Subcutaneous abdominal adipose tissue (tissue), 5 donors: ENCODE measurements at regions not wholly inside any gene's neighbourhood (a gene's known extent, or its start where the extent isn't known, plus 50 kb on each side); places are given as distances from the start of the nearest gene placed in this dataset.
"Not testable (repeated sequence)": the region's sequence is repeated elsewhere in the genome, so short reads cannot be mapped to it uniquely, and the experiment has no call there.

Experiments
- H3K27ac ChIP-seq: one replicate; pipeline ENCODE4 v1.7.0; 2013; ENCODE audit warnings: low read depth, mild to moderate bottlenecking, inconsistent platforms, low read length, moderate library complexity
- H3K27me3 ChIP-seq, 5 donors: one replicate each; pipeline ENCODE4 v1.7.0; 2013; ENCODE audit warnings: low read length in 5 of 5, inconsistent platforms in 1 of 5; ENCODE audit not compliant: control insufficient read depth in 5 of 5, insufficient read depth in 4 of 5
- H3K36me3 ChIP-seq, 5 donors: one replicate each; pipeline ENCODE4 v1.7.0; 2013; ENCODE audit warnings: low read length in 5 of 5; ENCODE audit not compliant: control insufficient read depth in 5 of 5, insufficient read depth in 5 of 5
- H3K4me1 ChIP-seq, 5 donors: one replicate each; pipeline ENCODE4 v1.7.0; 2013; ENCODE audit warnings: low read length in 5 of 5, mild to moderate bottlenecking in 3 of 5, moderate library complexity in 1 of 5; ENCODE audit not compliant: control insufficient read depth in 5 of 5, insufficient read depth in 5 of 5
- H3K4me3 ChIP-seq, 5 donors: one replicate each; pipeline ENCODE4 v1.7.0; 2013; ENCODE audit warnings: low read length in 5 of 5, low read depth in 1 of 5
- H3K9ac ChIP-seq, 5 donors: one replicate each; pipeline ENCODE4 v1.7.0; 2013; ENCODE audit warnings: low read length in 5 of 5, mild to moderate bottlenecking in 4 of 5, moderate library complexity in 3 of 5
- H3K9me3 ChIP-seq, 5 donors: one replicate each; pipeline ENCODE4 v1.7.0; 2013; ENCODE audit warnings: low read length in 5 of 5; ENCODE audit not compliant: control insufficient read depth in 5 of 5
- donor health status: healthy.
- donor health status: healthy.
- donor health status: healthy.
- donor health status: healthy.
- donor health status: healthy.

DNA sequence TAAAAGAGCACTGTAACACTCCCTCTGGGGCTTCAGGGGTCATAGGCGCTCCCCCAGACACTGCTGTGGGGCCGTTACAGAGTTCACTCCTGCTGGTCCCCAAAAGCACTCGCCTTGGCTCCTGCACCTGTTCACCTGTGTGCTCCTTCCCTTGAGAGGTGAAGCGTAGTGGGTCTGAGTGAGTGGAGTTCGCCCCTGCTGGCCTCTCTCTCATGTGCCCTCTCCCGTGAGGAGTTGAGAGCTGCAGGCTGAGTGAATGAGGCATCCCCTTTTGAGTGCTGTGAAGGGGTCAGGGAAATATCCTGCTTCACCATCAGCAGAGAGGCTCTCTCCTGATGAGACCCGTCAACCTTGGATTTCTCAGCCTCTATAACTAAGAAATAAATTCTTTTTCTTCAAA is 134.6 kb upstream of the TUT7 start:
- Histone ChIP-seq H3K27me3 (no peaks in the 10 kb centered on the region), H3K4me3 (no peak overlapping the region), H3K27ac (no peak overlapping the region)

DNA sequence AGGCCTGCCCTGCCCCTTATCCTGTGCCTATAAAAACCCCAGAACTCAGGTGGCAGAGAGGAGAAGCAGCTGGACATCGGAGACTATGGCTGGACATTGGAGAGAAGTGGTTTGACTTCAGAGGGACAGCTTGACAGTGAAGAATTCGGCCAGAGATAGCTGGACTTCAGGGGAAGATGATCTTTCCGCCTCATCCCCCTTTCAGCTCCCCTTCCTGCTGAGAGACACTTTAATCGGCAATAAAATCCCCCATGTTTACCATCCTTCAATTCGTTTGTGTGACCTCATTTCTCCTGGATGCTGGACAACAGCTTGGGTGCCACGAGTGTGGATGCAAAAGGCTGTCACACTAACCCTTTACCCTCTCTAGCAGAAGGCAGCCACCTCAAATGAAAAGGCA is 134.1 kb upstream of the TUT7 start:
- peaks cover 0 to 5% (median 4%) of the 10 kb centered on the region in 5 donors for H3K4me1 ChIP-seq
- H3K27me3 ChIP-seq, result no peaks in the 10 kb centered on the region
- H3K27ac ChIP-seq, result no peak overlapping the region
- H3K4me3 ChIP-seq, result no peak overlapping the region
- no peaks in the 10 kb centered on the region for H3K36me3 ChIP-seq
- no peaks in the 10 kb centered on the region for H3K9me3 ChIP-seq
- no peak overlapping the region for H3K9ac ChIP-seq

More for the DNA sequence above, 134.6 kb upstream of the TUT7 start:
- Histone ChIP-seq H3K4me1 (peaks cover 0 to 5% (median 4%) of the 10 kb centered on the region in 5 donors), H3K36me3 (no peaks in the 10 kb centered on the region), H3K9me3 (no peaks in the 10 kb centered on the region), H3K9ac (no peak overlapping the region)

DNA sequence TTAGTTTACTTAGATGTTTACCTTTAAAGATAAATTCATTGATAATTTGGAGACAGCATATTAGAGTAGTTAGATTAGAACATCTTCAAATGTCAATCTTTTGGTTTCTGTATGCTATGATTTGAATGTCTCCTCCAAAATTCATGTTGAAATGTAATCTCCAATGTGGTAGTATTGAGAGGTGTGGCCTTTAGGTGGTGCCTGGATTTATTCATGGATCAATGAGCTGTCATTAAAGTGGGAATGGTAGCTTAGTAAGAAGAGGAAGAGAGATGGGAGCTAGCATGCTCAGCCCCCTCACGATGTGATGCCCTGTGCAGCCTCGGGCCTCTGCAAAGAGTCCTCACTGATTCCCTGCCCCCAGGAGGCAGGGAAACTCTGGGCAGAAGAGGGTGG is 133.6 kb upstream of the TUT7 start:
- H3K27me3 ChIP-seq, result no peaks in the 10 kb centered on the region
- no peak overlapping the region for H3K4me3 ChIP-seq
- H3K9me3 ChIP-seq, result no peaks in the 10 kb centered on the region
- H3K36me3 ChIP-seq, result no peaks in the 10 kb centered on the region
- H3K27ac ChIP-seq, result no peak overlapping the region
- no peak overlapping the region for H3K9ac ChIP-seq
- H3K4me1 ChIP-seq, result peaks cover 0 to 5% (median 4%) of the 10 kb centered on the region in 5 donors

DNA sequence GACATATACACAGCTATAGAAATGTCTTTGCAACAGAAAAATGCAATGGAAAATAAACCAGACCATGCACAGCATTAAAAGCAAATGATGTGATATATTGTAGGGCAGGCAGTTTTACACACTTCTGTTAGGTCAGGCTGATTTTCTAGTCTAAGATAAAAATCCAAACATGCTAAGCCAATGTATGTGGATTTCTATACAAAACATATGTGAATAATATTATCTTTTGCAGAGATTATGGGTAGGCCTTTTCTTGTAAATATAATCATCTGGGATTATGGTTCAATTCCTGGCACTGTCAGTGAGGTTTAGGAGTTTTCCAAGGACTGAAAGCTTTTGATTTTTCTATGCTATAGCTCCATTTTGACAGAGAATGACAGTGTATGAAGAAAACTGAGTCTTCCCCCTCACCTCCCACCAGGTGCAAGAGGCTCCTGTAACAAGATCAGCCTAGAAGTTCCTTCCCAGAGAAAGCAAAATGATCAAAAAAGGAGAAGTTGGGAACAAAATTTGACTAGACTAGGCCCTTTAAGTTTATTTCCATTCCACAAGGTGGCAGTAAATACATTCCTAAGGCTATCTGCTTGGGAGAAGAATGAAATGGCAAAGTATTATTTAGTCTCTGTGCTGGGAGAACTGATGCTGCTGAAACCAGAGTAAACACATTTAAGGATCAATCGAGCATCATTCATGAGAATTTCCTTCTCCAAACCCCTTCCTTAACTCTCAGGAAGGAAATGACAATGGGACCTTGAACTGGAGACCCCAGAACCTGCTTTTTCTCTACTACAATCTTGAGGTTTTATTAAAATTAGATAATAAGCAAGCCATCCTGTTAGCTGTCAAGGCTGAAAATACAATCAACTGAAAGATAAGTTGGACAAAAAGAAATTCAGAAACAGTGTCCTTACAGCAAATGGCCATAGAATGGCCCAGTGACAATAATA is 133.0 kb upstream of the TUT7 start:
- Histone ChIP-seq H3K9ac (no peak overlapping the region), H3K4me1 (peaks cover 0 to 5% (median 4%) of the 10 kb centered on the region in 5 donors)

DNA sequence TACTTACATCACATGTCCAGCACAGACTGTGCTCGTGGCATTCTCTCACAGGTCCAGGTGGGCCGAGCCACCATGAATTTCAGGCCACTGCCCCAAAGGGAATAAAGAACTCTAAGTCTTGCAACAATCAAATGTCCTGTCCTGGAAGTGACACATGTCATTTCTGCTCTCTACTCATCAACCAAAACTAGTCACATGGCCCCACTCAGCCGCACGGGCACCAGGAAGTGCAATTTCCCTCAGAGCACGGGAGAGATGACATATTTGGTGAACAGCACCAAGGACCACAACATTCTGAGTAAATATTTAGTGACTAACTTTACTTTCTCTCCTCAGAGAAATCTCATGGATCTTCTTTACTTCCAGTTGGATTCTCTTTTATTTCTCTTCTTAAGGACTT is 131.1 kb upstream of the TUT7 start:
- Histone ChIP-seq H3K9ac (no peak overlapping the region), H3K4me3 (no peak overlapping the region), H3K27me3 (no peaks in the 10 kb centered on the region), H3K27ac (no peak overlapping the region), H3K9me3 (no peaks in the 10 kb centered on the region), H3K4me1 (peaks cover 0 to 5% (median 4%) of the 10 kb centered on the region in 5 donors), H3K36me3 (no peaks in the 10 kb centered on the region)

More for the DNA sequence above, 133.0 kb upstream of the TUT7 start:
- Histone ChIP-seq H3K27ac (no peak overlapping the region), H3K27me3 (no peaks in the 10 kb centered on the region), H3K9me3 (no peaks in the 10 kb centered on the region), H3K36me3 (no peaks in the 10 kb centered on the region), H3K4me3 (no peak overlapping the region)

DNA sequence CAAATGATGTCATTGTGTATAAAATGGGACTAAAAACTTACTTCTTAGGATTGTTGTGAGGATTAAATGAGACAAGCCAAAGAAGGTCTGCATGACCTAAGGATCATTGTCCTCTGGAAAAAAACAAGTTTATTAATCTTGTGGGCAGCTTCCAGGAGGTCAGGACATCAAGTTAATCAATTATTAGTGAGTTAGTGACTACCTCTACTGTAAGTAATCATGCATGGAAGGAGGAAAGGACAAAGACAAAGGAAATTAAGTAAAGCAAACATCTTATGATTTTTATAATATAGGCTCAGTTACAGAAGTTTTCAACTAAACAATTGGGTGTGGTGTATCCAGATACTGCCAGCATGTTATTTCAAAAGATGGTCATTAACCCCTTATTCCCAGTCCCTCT is 129.3 kb upstream of the TUT7 start:
- H3K9ac ChIP-seq, result no peak overlapping the region
- no peak overlapping the region for H3K27ac ChIP-seq
- H3K4me1 ChIP-seq, result peaks cover 0 to 5% (median 4%) of the 10 kb centered on the region in 5 donors
- H3K27me3 ChIP-seq, result no peaks in the 10 kb centered on the region
- H3K36me3 ChIP-seq, result no peaks in the 10 kb centered on the region
- no peaks in the 10 kb centered on the region for H3K9me3 ChIP-seq
- H3K4me3 ChIP-seq, result no peak overlapping the region

DNA sequence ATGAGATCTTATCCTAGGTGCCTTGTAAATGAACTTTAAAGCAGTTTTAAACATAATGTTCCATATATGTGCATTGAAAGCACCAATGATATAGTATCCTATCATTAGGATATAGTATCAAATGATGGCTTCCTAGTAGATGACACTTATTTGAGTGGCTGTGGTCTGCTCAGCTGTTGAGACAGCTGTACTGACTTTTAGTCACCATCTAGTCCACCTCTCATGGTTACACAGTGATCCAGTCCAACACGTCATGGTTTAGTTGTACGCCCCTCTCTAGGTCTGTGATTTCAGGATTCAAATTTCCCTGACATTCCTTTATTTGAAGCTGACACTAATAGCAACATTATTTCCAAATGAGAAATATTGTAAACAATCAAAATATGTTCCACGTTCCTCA is 127.3 kb upstream of the TUT7 start:
- Histone ChIP-seq H3K27ac (no peak overlapping the region), H3K27me3 (no peaks in the 10 kb centered on the region), H3K36me3 (no peaks in the 10 kb centered on the region), H3K4me3 (no peak overlapping the region), H3K9ac (no peak overlapping the region), H3K4me1 (peaks cover 0 to 5% (median 4%) of the 10 kb centered on the region in 5 donors), H3K9me3 (no peaks in the 10 kb centered on the region)

DNA sequence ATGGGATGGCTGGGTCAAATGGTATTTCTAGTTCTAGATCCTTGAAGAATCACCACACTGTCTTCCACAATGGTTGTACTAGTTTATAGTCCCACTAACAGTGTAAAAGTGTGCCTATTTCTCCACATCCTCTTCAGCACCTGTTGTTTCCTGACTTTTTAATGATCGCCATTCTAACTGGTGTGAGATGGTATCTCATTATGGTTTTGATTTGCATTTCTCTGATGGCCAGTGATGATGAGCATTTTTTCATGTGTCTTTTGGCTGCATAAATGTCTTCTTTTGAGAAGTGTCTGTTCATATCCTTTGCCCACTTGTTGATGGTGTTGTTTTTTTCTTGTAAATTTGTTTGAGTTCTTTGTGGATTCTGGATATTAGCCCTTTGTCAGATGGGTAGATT is 121.0 kb upstream of the TUT7 start:
- H3K9me3 ChIP-seq, H3K27me3 ChIP-seq, H3K4me3 ChIP-seq, H3K9ac ChIP-seq, H3K4me1 ChIP-seq, H3K36me3 ChIP-seq, H3K27ac ChIP-seq: not testable (repeated sequence)

DNA sequence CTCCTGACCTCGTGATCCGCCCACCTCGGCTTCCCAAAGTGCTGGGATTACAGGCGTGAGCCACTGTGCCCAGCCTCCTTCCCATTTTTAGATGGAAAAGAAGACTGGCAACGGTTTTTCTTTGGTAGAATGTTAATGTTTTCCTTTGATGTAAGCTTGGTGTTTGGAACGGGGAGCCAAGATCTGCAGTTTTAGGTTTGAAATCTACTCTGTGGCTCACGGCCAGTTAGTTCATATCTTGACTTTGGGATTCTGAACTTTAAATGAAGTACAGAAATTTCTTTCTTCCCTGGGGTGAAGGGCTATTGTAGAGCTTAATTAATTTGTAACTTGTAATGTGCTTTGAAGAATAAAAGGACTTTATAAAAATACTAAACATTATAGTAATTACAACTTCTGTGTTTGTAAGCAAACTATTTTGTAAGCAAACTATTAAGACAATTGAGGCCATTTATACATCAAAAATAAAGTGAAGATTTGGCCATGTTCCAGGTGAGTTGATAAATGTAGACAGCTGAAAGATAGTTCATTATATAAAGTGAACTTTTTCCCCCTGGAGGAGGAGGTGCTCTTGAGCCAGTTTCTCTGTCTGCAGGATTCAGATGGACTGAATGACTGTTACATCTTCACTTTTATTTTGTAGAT is 117.1 kb upstream of the TUT7 start:
- H3K27ac ChIP-seq, result no peak overlapping the region
- H3K4me1 ChIP-seq, result no peaks in the 10 kb centered on the region
- H3K9ac ChIP-seq, result no peak overlapping the region
- H3K4me3 ChIP-seq, result no peak overlapping the region
- H3K9me3 ChIP-seq, result no peaks in the 10 kb centered on the region
- H3K36me3 ChIP-seq, result no peaks in the 10 kb centered on the region
- peaks cover 0 to 2% (median 0%) of the 10 kb centered on the region in 5 donors for H3K27me3 ChIP-seq

DNA sequence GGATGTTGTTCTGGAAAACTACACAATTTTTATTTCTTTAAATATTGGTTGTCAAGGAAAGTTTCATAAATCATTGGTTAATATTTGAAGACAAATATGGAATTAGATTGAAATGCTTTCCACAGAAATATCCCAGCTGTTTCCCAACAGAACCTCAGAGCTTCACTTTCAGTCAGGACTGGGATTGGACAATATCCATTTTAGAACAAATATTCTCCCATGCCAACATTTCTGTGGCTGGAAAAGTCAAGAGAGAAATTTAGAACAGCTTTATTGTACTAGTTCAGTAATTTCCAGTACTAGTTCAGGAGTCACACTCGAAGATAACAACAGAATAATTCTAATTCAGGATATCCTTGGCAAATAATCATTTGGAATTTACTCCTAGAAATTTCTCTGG is 116.1 kb upstream of the TUT7 start:
- Histone ChIP-seq H3K4me3 (no peak overlapping the region), H3K27me3 (peaks cover 0 to 2% (median 0%) of the 10 kb centered on the region in 5 donors), H3K4me1 (no peaks in the 10 kb centered on the region), H3K9me3 (no peaks in the 10 kb centered on the region), H3K27ac (no peak overlapping the region), H3K9ac (no peak overlapping the region), H3K36me3 (no peaks in the 10 kb centered on the region)
